Gastrocnemius medialis (tissue), 4 donors: ENCODE measurements at regions not wholly inside any gene's neighbourhood (a gene's known extent, or its start where the extent isn't known, plus 50 kb on each side); places are given as distances from the start of the nearest gene placed in this dataset.
A peak's percentile ranks its signal among the peaks of the same experiment; 100 is the strongest.

Experiments used
- ATAC-seq, 2 donors: fragments of 150-250 bp; one replicate each; pipeline ENCODE4 v1.9.1; 2016
- DNase-seq, 2 donors: peaks; one replicate each; pipeline ENCODE4 v3.0.0-alpha.2; 2019
- H3K27ac ChIP-seq, 4 donors: fragments of 200-600 bp; sonication (generic); 1 replicate in 1 of 4; 2 replicates in 3 of 4; pipeline ENCODE4 v1.5.1; 2016 to 2018; ENCODE audit warnings: mild to moderate bottlenecking in 2 of 4, moderate library complexity in 1 of 4
- H3K27me3 ChIP-seq, 3 donors: fragments of 200-600 bp; sonication (generic) in 2 of 3; 1 replicate in 1 of 3; 2 replicates in 2 of 3; pipeline versions ENCODE4 v1.5.1 to v1.6.0; 2016 to 2019; ENCODE audit warnings: mild to moderate bottlenecking in 1 of 3, moderate library complexity in 1 of 3
- H3K36me3 ChIP-seq, 2 donors: fragments of 200-600 bp; sonication (generic) in 1 of 2; one replicate each; pipeline ENCODE4 v1.5.1; 2017 to 2018
- H3K4me1 ChIP-seq, 2 donors: fragments of 200-600 bp; sonication (generic) in 1 of 2; one replicate each; pipeline ENCODE4 v1.5.1; 2016 to 2017; ENCODE audit warnings: mild to moderate bottlenecking in 2 of 2
- H3K4me3 ChIP-seq, 4 donors: fragments of 200-600 bp; sonication (generic) in 3 of 4; 1 replicate in 1 of 4; 2 replicates in 3 of 4; pipeline ENCODE4 v1.5.1; 2016 to 2019; ENCODE audit warnings: mild to moderate bottlenecking in 2 of 4
- H3K9me3 ChIP-seq, 3 donors: fragments of 200-600 bp; sonication (generic) in 2 of 3; 1 replicate in 1 of 3; 2 replicates in 2 of 3; pipeline ENCODE4 v1.5.1; 2016 to 2019
- POLR2A ChIP-seq, 2 donors: fragments of 450-650 bp; IDR thresholded peaks; one replicate each; pipeline ENCODE4 v1.6.1; 2017; ENCODE audit warnings: antibody characterized with exemption in 2 of 2, mild to moderate bottlenecking in 2 of 2, moderate library complexity in 2 of 2
- in situ Hi-C, 4 donors: fragments of 200-750 bp; cut with MboI; loops; one replicate each; pipeline versions ENCODE4 v1.15.0 to v1.8.0; 2017; ENCODE audit warnings: low sequenced_read_pairs in 4 of 4
- intact Hi-C: fragments of 100-400 bp; cut with DNase I; formaldehyde crosslinking; loops from one replicate; pipeline ENCODE4 v1.15.1; 2023; ENCODE audit warnings: low total_unique reads
- TF ChIP-seq, protein P1 (sequence below), 5 experiments: fragments of 450-650 bp in 3 of 5; fragments of 200-600 bp in 2 of 5; sonication (generic) in 2 of 5; IDR thresholded peaks in 4 of 5; conservative IDR thresholded peaks in 1 of 5; 1 replicate in 4 of 5; 2 replicates in 1 of 5; pipeline ENCODE4 v1.5.1; 2016 to 2019; ENCODE audit warnings: antibody characterized with exemption in 5 of 5, mild to moderate bottlenecking in 3 of 5, moderate library complexity in 3 of 5

DNA sequence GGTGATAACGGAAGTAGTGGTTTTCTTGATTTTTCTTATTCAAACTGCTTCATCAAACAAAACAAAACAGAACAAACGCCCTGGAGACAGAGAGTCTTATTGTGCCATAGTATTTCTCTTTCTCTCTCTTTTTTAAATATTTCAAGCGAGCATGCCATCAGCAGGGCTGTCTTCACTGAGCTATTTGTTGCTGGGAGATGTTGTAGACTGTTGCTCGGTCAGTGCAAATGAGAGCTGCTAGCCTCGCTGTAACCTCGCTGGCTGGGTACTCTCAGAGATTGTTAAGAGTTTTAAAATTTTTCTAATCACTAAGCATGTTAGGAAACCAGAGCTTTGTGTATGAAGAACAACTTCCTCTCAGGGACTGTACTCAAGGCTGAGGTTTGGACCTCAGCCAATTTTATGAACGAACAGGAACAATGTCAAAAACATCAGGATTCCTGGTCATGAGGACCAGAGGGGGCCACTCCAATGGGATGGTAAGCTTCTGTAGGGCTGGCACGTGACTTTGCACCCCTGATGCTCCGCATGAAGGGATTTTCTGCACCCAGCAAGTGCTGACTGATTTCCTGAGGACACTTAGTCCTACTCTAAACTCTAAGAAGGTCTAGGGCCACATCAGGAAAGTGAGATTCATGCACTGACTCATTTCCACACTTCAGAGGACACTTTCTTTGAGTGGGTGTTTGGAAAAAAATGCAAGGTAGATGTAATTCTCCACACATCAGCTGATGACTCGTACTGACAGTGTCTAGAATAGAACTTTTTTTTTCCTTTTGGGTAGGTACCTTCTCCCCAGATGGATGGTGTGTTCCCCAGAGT, 59.8 kb upstream of the IL1R1 start:
- H3K4me3 ChIP-seq, result no peak overlapping the region
- ATAC-seq (peak; percentile 72 to 77), DNase-seq (peak in 1 of 2 donors; percentile 44)
- H3K9me3 ChIP-seq, result no peaks in the 10 kb centered on the region
- H3K36me3 ChIP-seq, result no peaks in the 10 kb centered on the region
- peaks cover 24 to 37% of the 10 kb centered on the region in 2 donors for H3K4me1 ChIP-seq
- TF ChIP-seq, protein P1, sequence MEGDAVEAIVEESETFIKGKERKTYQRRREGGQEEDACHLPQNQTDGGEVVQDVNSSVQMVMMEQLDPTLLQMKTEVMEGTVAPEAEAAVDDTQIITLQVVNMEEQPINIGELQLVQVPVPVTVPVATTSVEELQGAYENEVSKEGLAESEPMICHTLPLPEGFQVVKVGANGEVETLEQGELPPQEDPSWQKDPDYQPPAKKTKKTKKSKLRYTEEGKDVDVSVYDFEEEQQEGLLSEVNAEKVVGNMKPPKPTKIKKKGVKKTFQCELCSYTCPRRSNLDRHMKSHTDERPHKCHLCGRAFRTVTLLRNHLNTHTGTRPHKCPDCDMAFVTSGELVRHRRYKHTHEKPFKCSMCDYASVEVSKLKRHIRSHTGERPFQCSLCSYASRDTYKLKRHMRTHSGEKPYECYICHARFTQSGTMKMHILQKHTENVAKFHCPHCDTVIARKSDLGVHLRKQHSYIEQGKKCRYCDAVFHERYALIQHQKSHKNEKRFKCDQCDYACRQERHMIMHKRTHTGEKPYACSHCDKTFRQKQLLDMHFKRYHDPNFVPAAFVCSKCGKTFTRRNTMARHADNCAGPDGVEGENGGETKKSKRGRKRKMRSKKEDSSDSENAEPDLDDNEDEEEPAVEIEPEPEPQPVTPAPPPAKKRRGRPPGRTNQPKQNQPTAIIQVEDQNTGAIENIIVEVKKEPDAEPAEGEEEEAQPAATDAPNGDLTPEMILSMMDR (IDR thresholded peaks at IDR 0.05 in 4 of 5, conservative IDR thresholded peaks at IDR 0.05 in 1 of 5), result no peak
- no peak for TF ChIP-seq POLR2A (IDR thresholded peaks at IDR 0.05)
- peak overlapping the region; percentile 58 to 71 (median 67) for H3K27ac ChIP-seq
- intact Hi-C loops (no loop called here), in situ Hi-C loops (no loop called here)
- H3K27me3 ChIP-seq, result no peaks in the 10 kb centered on the region

DNA sequence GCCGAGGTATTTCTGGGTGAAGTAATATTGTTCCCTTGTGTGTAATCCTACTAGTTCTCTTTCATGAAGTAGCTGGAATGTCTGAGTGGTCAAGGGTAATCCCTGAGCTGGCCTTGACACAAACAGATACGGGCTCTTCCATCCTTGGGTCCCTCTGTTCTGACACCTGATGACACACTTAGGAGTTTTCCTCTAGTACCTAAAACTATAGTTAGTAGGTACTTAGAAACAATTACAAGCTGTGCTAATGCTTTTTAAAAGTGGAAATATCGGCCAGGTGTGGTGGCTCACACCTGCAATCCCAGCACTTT, 59.2 kb upstream of the IL1R1 start:
- no peaks in the 10 kb centered on the region for H3K27me3 ChIP-seq
- intact Hi-C loops, result no loop called here
- peak overlapping the region; percentile 58 to 71 (median 67) for H3K27ac ChIP-seq
- no peaks in the 10 kb centered on the region for H3K36me3 ChIP-seq
- in situ Hi-C loops, result no loop called here
- ATAC-seq (peak; percentile 12 to 40), DNase-seq (no peak)
- H3K9me3 ChIP-seq, result no peaks in the 10 kb centered on the region
- H3K4me1 ChIP-seq, result peaks cover 24 to 37% of the 10 kb centered on the region in 2 donors
- TF ChIP-seq, protein P1 (IDR thresholded peaks at IDR 0.05 in 4 of 5, conservative IDR thresholded peaks at IDR 0.05 in 1 of 5), result no peak
- H3K4me3 ChIP-seq, result no peak overlapping the region

DNA sequence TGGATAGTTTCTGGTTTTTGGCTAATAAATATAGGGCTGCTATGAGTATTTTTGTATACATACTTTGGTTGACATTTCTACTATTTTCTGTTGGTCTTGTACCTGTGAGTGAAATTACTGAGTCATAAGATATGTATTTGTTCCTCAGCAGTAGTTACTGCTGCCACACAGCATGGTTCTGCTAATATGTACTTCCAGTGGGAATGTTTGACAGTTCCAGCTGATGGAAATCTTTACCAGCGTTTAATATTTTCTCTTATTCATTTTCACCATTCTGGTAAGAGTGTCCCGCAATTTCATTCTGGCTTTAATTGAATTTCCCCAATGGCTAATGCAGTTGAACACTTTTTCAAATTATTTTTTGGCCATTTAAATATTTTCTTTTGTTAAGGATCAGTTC, 57.9 kb upstream of the IL1R1 start:
- peak overlapping the region in 3 of 4 donors; percentile 24 to 64 (median 50) for H3K27ac ChIP-seq
- no peak overlapping the region for H3K4me3 ChIP-seq
- no peaks in the 10 kb centered on the region for H3K27me3 ChIP-seq
- DNase-seq, result no peak
- ATAC-seq, result no peak
- TF ChIP-seq, protein P1 (IDR thresholded peaks at IDR 0.05 in 4 of 5, conservative IDR thresholded peaks at IDR 0.05 in 1 of 5), result no peak
- no peak for TF ChIP-seq POLR2A (IDR thresholded peaks at IDR 0.05)
- H3K9me3 ChIP-seq, result no peaks in the 10 kb centered on the region
- H3K36me3 ChIP-seq, result no peaks in the 10 kb centered on the region
- intact Hi-C loops (no loop called here), in situ Hi-C loops (no loop called here)
- H3K4me1 ChIP-seq, result peaks cover 24 to 37% of the 10 kb centered on the region in 2 donors

DNA sequence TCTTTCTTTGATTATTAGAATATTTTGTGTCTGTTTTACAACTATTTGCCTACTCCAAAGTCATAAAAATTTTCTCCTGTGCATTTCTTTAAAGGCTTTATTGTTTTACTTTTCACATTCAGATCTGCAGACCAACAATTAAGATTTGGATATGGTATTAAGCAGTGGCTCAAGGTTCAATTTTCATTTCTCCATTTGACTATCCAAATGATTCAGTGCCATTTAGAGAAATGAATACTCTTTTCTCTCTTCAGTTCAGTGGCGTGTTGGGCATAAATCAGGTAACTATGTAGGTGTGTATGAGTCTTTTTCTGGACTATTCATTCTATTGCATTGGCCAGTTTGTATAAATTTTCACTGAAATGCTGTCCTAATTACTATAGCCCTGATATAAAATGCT, 57.3 kb upstream of the IL1R1 start:
- ATAC-seq (no peak), DNase-seq (no peak)
- Histone ChIP-seq H3K27me3 (no peaks in the 10 kb centered on the region), H3K4me1 (peaks cover 24 to 33% of the 10 kb centered on the region in 2 donors), H3K4me3 (no peak overlapping the region), H3K27ac (peak overlapping the region in 3 of 4 donors; percentile 50 to 64 (median 61)), H3K36me3 (no peaks in the 10 kb centered on the region), H3K9me3 (no peaks in the 10 kb centered on the region)
- TF ChIP-seq, protein P1 (IDR thresholded peaks at IDR 0.05 in 4 of 5, conservative IDR thresholded peaks at IDR 0.05 in 1 of 5), result no peak
- no peak for TF ChIP-seq POLR2A (IDR thresholded peaks at IDR 0.05)
- in situ Hi-C loops (no loop called here), intact Hi-C loops (no loop called here)
